Kidney epithelial cell (primary cell): ENCODE measurements at regions not wholly inside any gene's neighbourhood (a gene's known extent, or its start where the extent isn't known, plus 50 kb on each side); places are given as distances from the start of the nearest gene placed in this dataset.

ENCODE experiments used
- DNase-seq: peaks from one replicate; pipeline ENCODE4 v3.0.0-alpha.2; 2010; ENCODE audit warnings: low read depth
- H3K27me3 ChIP-seq: 2 replicates; pipeline ENCODE4 v1.6.0; 2011; ENCODE audit warnings: low read length; ENCODE audit not compliant: control insufficient read depth, insufficient read depth
- H3K36me3 ChIP-seq: 2 replicates; pipeline ENCODE4 v1.5.1; 2011; ENCODE audit warnings: low read length; ENCODE audit not compliant: control insufficient read depth, insufficient read depth
- H3K4me3 ChIP-seq: 2 replicates; pipeline ENCODE4 v1.5.1; 2011; ENCODE audit warnings: low read depth, mild to moderate bottlenecking, control low read depth, low read length
- TF ChIP-seq, protein P1 (sequence below): IDR thresholded peaks from 2 replicates; pipeline ENCODE4 v1.5.1; 2011; ENCODE audit warnings: mild to moderate bottlenecking, moderate library complexity, low read length, control low read depth, inconsistent platforms; ENCODE audit not compliant: insufficient read depth, poor library complexity, severe bottlenecking

DNA sequence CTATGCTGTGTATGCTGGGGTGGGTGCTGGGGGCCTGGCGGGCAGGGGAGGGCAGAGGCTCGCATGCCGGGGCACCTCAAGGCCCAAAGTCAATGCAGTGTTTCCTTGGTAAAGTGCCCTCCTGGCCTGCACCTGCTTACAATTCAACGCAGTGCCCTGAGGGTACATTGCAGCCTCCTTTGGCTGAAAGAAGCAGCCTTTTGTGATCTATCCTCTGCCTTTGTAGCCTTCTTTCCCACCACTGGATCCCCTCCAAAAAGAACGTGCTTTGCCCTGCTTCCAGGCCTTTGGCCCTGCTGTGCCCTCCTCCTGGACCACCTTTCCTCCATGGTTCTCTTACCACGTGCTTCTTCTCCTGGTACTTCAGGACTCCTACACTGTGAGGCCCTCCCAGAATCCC lies 113.6 kb upstream of the PTPN1 start:
- H3K27me3 ChIP-seq: no peaks in the 10 kb centered on the region
- no peak for DNase-seq
- no peaks in the 10 kb centered on the region for H3K36me3 ChIP-seq
- H3K4me3 ChIP-seq: no peak overlapping the region
- TF ChIP-seq, protein P1, sequence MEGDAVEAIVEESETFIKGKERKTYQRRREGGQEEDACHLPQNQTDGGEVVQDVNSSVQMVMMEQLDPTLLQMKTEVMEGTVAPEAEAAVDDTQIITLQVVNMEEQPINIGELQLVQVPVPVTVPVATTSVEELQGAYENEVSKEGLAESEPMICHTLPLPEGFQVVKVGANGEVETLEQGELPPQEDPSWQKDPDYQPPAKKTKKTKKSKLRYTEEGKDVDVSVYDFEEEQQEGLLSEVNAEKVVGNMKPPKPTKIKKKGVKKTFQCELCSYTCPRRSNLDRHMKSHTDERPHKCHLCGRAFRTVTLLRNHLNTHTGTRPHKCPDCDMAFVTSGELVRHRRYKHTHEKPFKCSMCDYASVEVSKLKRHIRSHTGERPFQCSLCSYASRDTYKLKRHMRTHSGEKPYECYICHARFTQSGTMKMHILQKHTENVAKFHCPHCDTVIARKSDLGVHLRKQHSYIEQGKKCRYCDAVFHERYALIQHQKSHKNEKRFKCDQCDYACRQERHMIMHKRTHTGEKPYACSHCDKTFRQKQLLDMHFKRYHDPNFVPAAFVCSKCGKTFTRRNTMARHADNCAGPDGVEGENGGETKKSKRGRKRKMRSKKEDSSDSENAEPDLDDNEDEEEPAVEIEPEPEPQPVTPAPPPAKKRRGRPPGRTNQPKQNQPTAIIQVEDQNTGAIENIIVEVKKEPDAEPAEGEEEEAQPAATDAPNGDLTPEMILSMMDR: no peak

- Histone ChIP-seq H3K27me3 (no peaks in the 10 kb centered on the region), H3K36me3 (no peaks in the 10 kb centered on the region), H3K4me3 (no peak overlapping the region)
- DNase-seq: no peak
- TF ChIP-seq, protein P1: no peak
Measured at GRCh38 chr20:50397058-50397457, 113.1 kb upstream of the PTPN1 start.

GRCh38 chr20:50398064-50398463 lies 112.1 kb upstream of the PTPN1 start:
- no peak overlapping the region for H3K4me3 ChIP-seq
- no peaks in the 10 kb centered on the region for H3K36me3 ChIP-seq
- no peaks in the 10 kb centered on the region for H3K27me3 ChIP-seq
- TF ChIP-seq, protein P1: no peak
- no peak for DNase-seq

- TF ChIP-seq, protein P1: no peak
Measured at GRCh38 chr20:50398471-50398820, 111.7 kb upstream of the PTPN1 start.

DNA sequence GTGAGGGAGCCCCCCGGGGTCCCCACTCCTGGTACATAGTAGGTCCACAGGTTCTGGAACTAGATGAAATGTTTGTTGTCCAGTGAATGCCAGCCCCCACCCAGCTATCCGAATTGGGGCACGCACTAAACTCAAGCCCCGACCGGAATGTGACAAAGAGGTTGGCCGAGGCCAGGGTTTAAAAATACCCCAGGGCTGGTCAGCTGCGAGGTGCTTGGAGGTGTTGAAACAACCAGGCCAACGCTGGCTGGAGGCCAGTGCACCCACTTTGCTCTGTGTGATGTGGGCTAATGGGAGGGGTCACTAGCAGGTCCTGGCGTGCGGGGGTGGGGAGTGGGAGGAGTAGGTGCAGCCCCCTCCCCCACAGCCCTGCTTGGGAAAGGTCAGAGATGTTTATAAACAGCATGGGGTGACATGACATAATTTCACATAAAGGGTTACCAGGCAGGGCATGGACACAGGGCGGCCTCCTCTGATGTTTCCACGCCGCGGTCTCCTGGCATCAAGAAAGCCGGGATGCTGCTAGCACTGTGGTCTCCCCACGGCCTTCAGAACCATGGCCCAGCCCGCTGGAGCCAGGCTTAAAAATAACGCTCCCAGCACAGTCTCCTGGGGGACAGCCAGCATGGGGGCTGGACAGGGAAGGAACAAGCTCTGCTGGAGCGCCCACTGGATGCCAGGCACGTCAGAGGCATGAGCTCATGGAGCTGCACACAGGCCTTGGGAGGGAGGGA lies 111.2 kb upstream of the PTPN1 start:
- no peak overlapping the region for H3K4me3 ChIP-seq
- no peaks in the 10 kb centered on the region for H3K36me3 ChIP-seq
- peaks cover 3% of the 10 kb centered on the region for H3K27me3 ChIP-seq
- no peak for DNase-seq
- TF ChIP-seq, protein P1: no peak

More at GRCh38 chr20:50398471-50398820, 111.7 kb upstream of the PTPN1 start:
- no peak for DNase-seq
- no peaks in the 10 kb centered on the region for H3K27me3 ChIP-seq
- no peak overlapping the region for H3K4me3 ChIP-seq
- no peaks in the 10 kb centered on the region for H3K36me3 ChIP-seq

GRCh38 chr20:50399555-50399916 lies 110.6 kb upstream of the PTPN1 start:
- TF ChIP-seq, protein P1: no peak
- Histone ChIP-seq H3K27me3 (peaks cover 8% of the 10 kb centered on the region), H3K4me3 (no peak overlapping the region), H3K36me3 (no peaks in the 10 kb centered on the region)
- DNase-seq: no peak
